HFFc6 (cell line): ENCODE measurements at regions not wholly inside any gene's neighbourhood (a gene's known extent, or its start where the extent isn't known, plus 50 kb on each side); places are given as distances from the start of the nearest gene placed in this dataset.

Experiments
- DNase-seq: peaks from one replicate; pipeline ENCODE4 v3.0.0-alpha.2; 2018
- H3K27ac Mint-ChIP-seq: 2 replicates; pipeline ENCODE4 v1.8.0; 2020; ENCODE audit warnings: mild to moderate bottlenecking, mixed read lengths
- H3K27me3 Mint-ChIP-seq: 2 replicates; pipeline ENCODE4 v1.8.0; 2021; ENCODE audit warnings: mild to moderate bottlenecking, moderate library complexity, mixed read lengths; ENCODE audit not compliant: insufficient read depth
- H3K36me3 Mint-ChIP-seq: 2 replicates; pipeline ENCODE4 v1.8.0; 2021; ENCODE audit warnings: low read depth, mixed read lengths
- H3K4me1 Mint-ChIP-seq: 2 replicates; pipeline ENCODE4 v1.8.0; 2020; ENCODE audit warnings: low read depth, mixed read lengths
- H3K4me3 Mint-ChIP-seq: 2 replicates; pipeline ENCODE4 v1.8.0; 2020; ENCODE audit warnings: mild to moderate bottlenecking, moderate library complexity, mixed read lengths
- H3K9me3 Mint-ChIP-seq: 2 replicates; pipeline ENCODE4 v1.8.0; 2020; ENCODE audit warnings: mild to moderate bottlenecking, mixed read lengths
- CTCF ChIP-seq: fragments of 200-600 bp; sonication (generic); IDR thresholded peaks from 2 replicates; pipeline ENCODE4 v1.5.0; 2021; ENCODE audit warnings: antibody characterized with exemption, mild to moderate bottlenecking

- Mint-ChIP-seq H3K4me1 (no peaks in the 10 kb centered on the region), H3K27ac (no peak overlapping the region), H3K9me3 (peaks cover 11% of the 10 kb centered on the region), H3K27me3 (no peaks in the 10 kb centered on the region), H3K36me3 (no peaks in the 10 kb centered on the region), H3K4me3 (no peak overlapping the region)
- DNase-seq, result no peak
- no peak for TF ChIP-seq CTCF
These were observed 108.8 kb upstream of the RASGEF1B start for GRCh38 chr4:81580346-81580993.

GRCh38 chr4:81577392-81577791, 105.7 kb upstream of the RASGEF1B start:
- no peaks in the 10 kb centered on the region for H3K36me3 Mint-ChIP-seq
- no peaks in the 10 kb centered on the region for H3K4me1 Mint-ChIP-seq
- no peak for DNase-seq
- no peak for TF ChIP-seq CTCF
- H3K4me3 Mint-ChIP-seq, result no peak overlapping the region
- H3K27ac Mint-ChIP-seq, result no peak overlapping the region
- no peaks in the 10 kb centered on the region for H3K27me3 Mint-ChIP-seq
- peaks cover 13% of the 10 kb centered on the region for H3K9me3 Mint-ChIP-seq

GRCh38 chr4:81574991-81575390, 103.3 kb upstream of the RASGEF1B start:
- Mint-ChIP-seq H3K27me3 (no peaks in the 10 kb centered on the region), H3K4me1 (no peaks in the 10 kb centered on the region), H3K36me3 (no peaks in the 10 kb centered on the region), H3K27ac (no peak overlapping the region), H3K4me3 (no peak overlapping the region), H3K9me3 (peaks cover 13% of the 10 kb centered on the region)
- no peak for DNase-seq
- TF ChIP-seq CTCF, result no peak

- H3K9me3 Mint-ChIP-seq, result peaks cover 9% of the 10 kb centered on the region
- DNase-seq, result no peak
- no peaks in the 10 kb centered on the region for H3K36me3 Mint-ChIP-seq
- no peaks in the 10 kb centered on the region for H3K27me3 Mint-ChIP-seq
- H3K4me3 Mint-ChIP-seq, result no peak overlapping the region
- H3K4me1 Mint-ChIP-seq, result no peaks in the 10 kb centered on the region
- H3K27ac Mint-ChIP-seq, result no peak overlapping the region
- no peak for TF ChIP-seq CTCF
These were observed 102.1 kb upstream of the RASGEF1B start for GRCh38 chr4:81573840-81574239.

GRCh38 chr4:81572402-81572801, 100.7 kb upstream of the RASGEF1B start:
- no peak for DNase-seq
- H3K27ac Mint-ChIP-seq, result no peak overlapping the region

More at GRCh38 chr4:81572402-81572801, 100.7 kb upstream of the RASGEF1B start:
- Mint-ChIP-seq H3K4me3 (no peak overlapping the region), H3K9me3 (peaks cover 6% of the 10 kb centered on the region), H3K4me1 (no peaks in the 10 kb centered on the region), H3K36me3 (no peaks in the 10 kb centered on the region), H3K27me3 (no peaks in the 10 kb centered on the region)
- no peak for TF ChIP-seq CTCF
